Fibroblast of pulmonary artery (primary cell): ENCODE measurements at regions not wholly inside any gene's neighbourhood (a gene's known extent, or its start where the extent isn't known, plus 50 kb on each side); places are given as distances from the start of the nearest gene placed in this dataset.

Source experiments
- DNase-seq: peaks from one replicate; pipeline ENCODE4 v3.0.0-alpha.2; 2010; ENCODE audit warnings: low read depth
- H3K4me3 ChIP-seq: replicated peaks from 2 replicates; pipeline ENCODE4 v1.5.1; 2011; ENCODE audit warnings: low read depth, mild to moderate bottlenecking, control low read depth, low read length, moderate library complexity
- CTCF ChIP-seq: IDR thresholded peaks from 2 replicates; pipeline ENCODE4 v1.5.1; 2011; ENCODE audit warnings: mild to moderate bottlenecking, control low read depth, low read length, inconsistent platforms; ENCODE audit errors: missing control alignments

- no peak overlapping the region for H3K4me3 ChIP-seq
- TF ChIP-seq CTCF, result no peak
- DNase-seq, result no peak
These were observed 928.3 kb downstream of the NSUN3 start for GRCh38 chr3:94990952-94991705.

- no peak for TF ChIP-seq CTCF
- H3K4me3 ChIP-seq, result no peak overlapping the region
- no peak for DNase-seq
These were observed 933.9 kb downstream of the NSUN3 start for GRCh38 chr3:94996743-94997142.

- TF ChIP-seq CTCF, result no peak
- H3K4me3 ChIP-seq, result no peak overlapping the region
- DNase-seq, result no peak
These were observed 939.7 kb downstream of the NSUN3 start for GRCh38 chr3:95002438-95003046.

DNA sequence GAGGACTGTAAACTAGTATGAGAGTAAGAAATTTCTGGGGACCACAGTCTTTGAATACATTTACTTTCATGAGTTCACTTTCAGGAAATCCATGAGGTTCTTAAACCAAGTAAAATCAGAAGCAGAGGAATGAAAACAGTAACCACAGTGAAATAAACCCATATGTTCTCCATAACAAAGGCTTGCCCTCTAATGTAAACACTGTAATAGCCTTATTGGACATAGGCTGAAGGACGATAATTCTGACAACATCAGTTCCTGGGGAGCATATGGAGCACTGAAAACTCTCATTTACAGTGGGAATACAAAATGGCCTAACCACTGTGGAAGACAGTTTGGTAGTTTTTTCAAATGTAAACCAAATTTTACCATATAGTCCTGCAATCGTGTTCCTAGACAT, 965.8 kb downstream of the NSUN3 start:
- no peak overlapping the region for H3K4me3 ChIP-seq
- TF ChIP-seq CTCF, result no peak
- no peak for DNase-seq

DNA sequence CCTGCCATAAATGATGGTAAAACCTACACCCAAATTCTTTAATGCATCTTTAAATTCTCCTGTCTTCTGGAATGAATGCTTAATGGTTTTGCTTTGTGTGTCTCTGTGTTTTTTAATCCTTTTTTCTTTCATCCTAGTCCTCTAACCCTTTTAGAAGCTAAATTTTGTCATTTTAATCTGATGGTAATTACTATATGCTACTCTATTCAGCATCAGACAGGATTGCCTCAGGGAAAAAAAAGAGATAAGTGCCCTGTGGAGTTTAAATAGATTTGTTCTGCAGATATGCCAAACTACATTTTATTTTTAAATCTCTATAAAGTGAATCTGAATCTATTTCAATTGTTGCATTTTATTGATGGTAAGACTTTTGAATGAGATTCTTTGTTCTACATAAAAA, 966.8 kb downstream of the NSUN3 start:
- H3K4me3 ChIP-seq, result no peak overlapping the region
- no peak for TF ChIP-seq CTCF
- no peak for DNase-seq

DNA sequence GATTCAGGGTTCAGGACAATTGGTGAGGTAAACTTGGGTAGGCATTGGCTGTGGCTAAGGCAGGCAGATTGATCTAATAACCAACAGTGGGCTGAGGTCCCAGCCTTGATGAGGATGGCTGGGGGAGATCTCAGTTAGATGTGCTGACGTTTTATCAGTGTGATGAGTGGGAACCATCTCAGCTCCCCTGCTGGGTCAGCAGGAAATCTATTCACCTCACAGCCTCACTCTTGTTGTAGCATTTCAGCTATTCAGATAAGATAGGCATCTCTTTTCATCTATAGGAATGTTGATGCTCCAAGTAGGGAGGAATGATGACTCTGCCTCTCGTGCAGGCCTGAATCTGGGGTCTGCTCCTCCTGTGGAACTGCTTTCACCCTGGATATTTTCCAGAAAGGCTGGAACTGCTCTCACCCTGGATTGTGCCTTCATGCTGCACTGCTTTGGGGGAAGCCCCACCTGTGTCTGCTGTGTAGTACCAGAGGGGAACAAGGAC, 973.7 kb downstream of the NSUN3 start:
- no peak overlapping the region for H3K4me3 ChIP-seq
- TF ChIP-seq CTCF, result no peak
- no peak for DNase-seq
